PC-3 (cell line): ENCODE measurements at regions not wholly inside any gene's neighbourhood (a gene's known extent, or its start where the extent isn't known, plus 50 kb on each side); places are given as distances from the start of the nearest gene placed in this dataset.

Experiments used
- ATAC-seq: fragments of 200-7000 bp; cut with Tn5 transposase; 2 replicates; pipeline ENCODE4 v1.9.1; 2020; ENCODE audit warnings: mild to moderate bottlenecking, moderate library complexity
- BruUV-seq: library from RNA; stranded (reverse); fragments of 400-500 nt; replicated peaks from 2 replicates; lab custom pipeline; 2021; lab: Mats Ljungman, UMichigan
- CTCF ChIA-PET: fragments of 300-600 bp; sonication (Branson Sonifier 250); formaldehyde crosslinking; loops from one replicate; lab custom pipeline; 2022; ENCODE audit warnings: antibody characterized with exemption; lab: Charles Lee
- POLR2A ChIA-PET: fragments of 300-600 bp; sonication (Branson Sonifier 250); formaldehyde crosslinking; loops from one replicate; lab custom pipeline; 2022; ENCODE audit warnings: antibody characterized with exemption; ENCODE audit not compliant: unreplicated experiment; lab: Charles Lee
- DNase-seq: peaks from one replicate; pipeline ENCODE4 v3.0.0-alpha.2; 2015
- H2AFZ ChIP-seq: fragments of 300-600 bp; sonication (generic); 2 replicates; pipeline ENCODE4 v1.6.0; 2016; ENCODE audit warnings: antibody characterized with exemption, low read length
- H3F3A ChIP-seq: fragments of 300-600 bp; sonication (generic); one replicate; pipeline ENCODE4 v1.6.0; 2017; ENCODE audit warnings: antibody characterized with exemption, low read length, control low read depth, mild to moderate bottlenecking; ENCODE audit not compliant: unreplicated experiment
- H3K27ac ChIP-seq: fragments of 300-600 bp; sonication (generic); 2 replicates; pipeline ENCODE4 v1.5.1; 2016; ENCODE audit warnings: mild to moderate bottlenecking, low read length
- H3K27me3 ChIP-seq: fragments of 300-600 bp; sonication (generic); 2 replicates; pipeline ENCODE4 v1.6.1; 2016; ENCODE audit warnings: low read length, mixed read lengths
- H3K36me3 ChIP-seq: fragments of 300-600 bp; sonication (generic); 2 replicates; pipeline ENCODE4 v1.6.1; 2016; ENCODE audit warnings: low read depth, mixed run types, low read length, mixed read lengths
- H3K4me1 ChIP-seq: fragments of 300-600 bp; sonication (generic); 2 replicates; pipeline ENCODE4 v1.5.1; 2016; ENCODE audit warnings: low read length; ENCODE audit not compliant: insufficient read depth
- H3K4me2 ChIP-seq: fragments of 300-600 bp; sonication (generic); 2 replicates; pipeline ENCODE4 v1.6.0; 2016; ENCODE audit warnings: low read length
- H3K4me3 ChIP-seq: fragments of 300-600 bp; sonication (generic); 2 replicates; pipeline ENCODE4 v1.5.1; 2016; ENCODE audit warnings: mild to moderate bottlenecking, low read length, mixed read lengths
- H3K79me2 ChIP-seq: fragments of 300-600 bp; sonication (generic); 2 replicates; pipeline ENCODE4 v1.6.1; 2017; ENCODE audit warnings: low read length, mixed read lengths
- H3K9ac ChIP-seq: fragments of 300-600 bp; sonication (generic); 2 replicates; pipeline ENCODE4 v1.6.0; 2016; ENCODE audit warnings: mild to moderate bottlenecking, low read length
- H3K9me2 ChIP-seq: fragments of 300-600 bp; sonication (generic); replicated peaks from 2 replicates; pipeline ENCODE4 v1.6.1; 2016; ENCODE audit warnings: mixed run types, low read length, mixed read lengths
- H3K9me3 ChIP-seq: fragments of 300-600 bp; sonication (generic); 2 replicates; pipeline ENCODE4 v1.6.1; 2016; ENCODE audit warnings: low read length, mixed read lengths
- H4K20me1 ChIP-seq: fragments of 300-600 bp; sonication (generic); 2 replicates; pipeline ENCODE4 v1.6.1; 2016; ENCODE audit warnings: low read length, mixed read lengths
- EZH2 ChIP-seq: fragments of 300-600 bp; sonication (generic); IDR thresholded peaks from one replicate; pipeline ENCODE4 v1.6.1; 2017; ENCODE audit warnings: antibody characterized with exemption, mild to moderate bottlenecking, low read length; ENCODE audit not compliant: unreplicated experiment
- EZH2phosphoT487 ChIP-seq: fragments of 300-600 bp; sonication (generic); IDR thresholded peaks from 2 replicates; pipeline ENCODE4 v1.6.1; 2018; ENCODE audit warnings: mild to moderate bottlenecking, antibody characterized with exemption, low read length, borderline replicate concordance
- intact Hi-C: fragments of 100-400 bp; cut with micrococcal nuclease; formaldehyde crosslinking; loops from 2 replicates; pipeline ENCODE4 v1.9.0; 2023
- TF ChIP-seq, protein P1 (sequence below): fragments of 300-600 bp; sonication (generic); conservative IDR thresholded peaks from 2 replicates; pipeline ENCODE4 v1.5.1; 2017; ENCODE audit warnings: antibody characterized with exemption, low read depth, mild to moderate bottlenecking, low read length

DNA sequence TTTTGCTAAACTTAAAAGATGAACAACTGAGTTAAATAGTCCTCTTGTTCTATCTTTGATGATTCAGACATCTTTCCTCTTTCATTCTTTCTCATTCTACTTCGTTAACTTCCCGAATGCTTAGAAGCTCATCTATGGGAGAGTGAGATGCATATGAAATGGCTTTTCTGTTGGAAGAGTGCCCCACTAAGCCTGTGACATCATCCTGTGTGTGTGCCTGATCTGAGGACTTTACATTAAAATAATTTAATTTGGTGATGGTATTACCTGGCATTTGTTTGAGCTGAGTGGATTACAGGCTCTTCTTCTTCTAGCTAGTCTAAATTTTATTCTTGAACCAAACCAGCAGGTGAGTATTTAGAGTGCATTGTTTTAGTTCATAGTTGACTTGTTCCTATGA lies 626.5 kb downstream of the QKI start:
- no peaks in the 10 kb centered on the region for H3K4me1 ChIP-seq
- no peaks in the 10 kb centered on the region for H3F3A ChIP-seq
- H2AFZ ChIP-seq, result no peak overlapping the region
- ChIA-PET POLR2A (no interaction called here), CTCF (no interaction called here)
- H3K27me3 ChIP-seq, result no peaks in the 10 kb centered on the region
- no peak overlapping the region for H3K4me2 ChIP-seq
- no peak overlapping the region for H3K9ac ChIP-seq
- no peak overlapping the region for H3K4me3 ChIP-seq
- ATAC-seq (no peak), DNase-seq (no peak)
- no peaks in the 10 kb centered on the region for H3K79me2 ChIP-seq
- BruUV-seq, result no TSS peak
- H3K27ac ChIP-seq, result no peak overlapping the region
- TF ChIP-seq EZH2phosphoT487 (no peak), EZH2 (no peak)
- TF ChIP-seq, protein P1, sequence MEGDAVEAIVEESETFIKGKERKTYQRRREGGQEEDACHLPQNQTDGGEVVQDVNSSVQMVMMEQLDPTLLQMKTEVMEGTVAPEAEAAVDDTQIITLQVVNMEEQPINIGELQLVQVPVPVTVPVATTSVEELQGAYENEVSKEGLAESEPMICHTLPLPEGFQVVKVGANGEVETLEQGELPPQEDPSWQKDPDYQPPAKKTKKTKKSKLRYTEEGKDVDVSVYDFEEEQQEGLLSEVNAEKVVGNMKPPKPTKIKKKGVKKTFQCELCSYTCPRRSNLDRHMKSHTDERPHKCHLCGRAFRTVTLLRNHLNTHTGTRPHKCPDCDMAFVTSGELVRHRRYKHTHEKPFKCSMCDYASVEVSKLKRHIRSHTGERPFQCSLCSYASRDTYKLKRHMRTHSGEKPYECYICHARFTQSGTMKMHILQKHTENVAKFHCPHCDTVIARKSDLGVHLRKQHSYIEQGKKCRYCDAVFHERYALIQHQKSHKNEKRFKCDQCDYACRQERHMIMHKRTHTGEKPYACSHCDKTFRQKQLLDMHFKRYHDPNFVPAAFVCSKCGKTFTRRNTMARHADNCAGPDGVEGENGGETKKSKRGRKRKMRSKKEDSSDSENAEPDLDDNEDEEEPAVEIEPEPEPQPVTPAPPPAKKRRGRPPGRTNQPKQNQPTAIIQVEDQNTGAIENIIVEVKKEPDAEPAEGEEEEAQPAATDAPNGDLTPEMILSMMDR, result no peak
- intact Hi-C loops, result no loop called here
- no peaks in the 10 kb centered on the region for H3K9me2 ChIP-seq
- H4K20me1 ChIP-seq, result no peaks in the 10 kb centered on the region
- no peaks in the 10 kb centered on the region for H3K9me3 ChIP-seq
- H3K36me3 ChIP-seq, result no peaks in the 10 kb centered on the region

DNA sequence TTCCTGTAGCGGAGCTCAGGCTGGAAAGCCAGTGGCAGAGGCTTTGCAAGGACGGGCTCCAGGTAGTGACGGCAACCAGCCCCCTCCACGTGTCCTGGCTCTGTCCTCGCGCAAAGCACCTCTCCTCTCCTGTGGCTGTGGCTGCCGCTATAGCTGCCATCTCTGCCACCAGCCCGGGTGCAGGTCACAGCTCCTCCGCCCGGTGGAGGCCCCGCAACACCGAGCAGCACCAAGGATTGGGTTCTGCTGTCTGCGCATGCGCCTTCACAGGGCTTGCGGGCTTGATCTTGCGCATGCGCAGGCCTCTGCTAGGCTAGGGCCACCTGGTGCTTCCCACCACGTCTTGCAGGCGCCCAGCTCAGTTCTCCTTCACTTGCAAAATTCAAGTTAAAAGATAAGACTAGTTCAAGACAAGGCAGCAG lies 625.4 kb downstream of the QKI start:
- no peak for ATAC-seq
- POLR2A ChIA-PET, result no interaction called here
- no peaks in the 10 kb centered on the region for H3K79me2 ChIP-seq
- H3K4me1 ChIP-seq, result no peaks in the 10 kb centered on the region
- intact Hi-C loops, result no loop called here
- H3F3A ChIP-seq, result no peaks in the 10 kb centered on the region
- no peak overlapping the region for H3K27ac ChIP-seq
- BruUV-seq, result no TSS peak
- no peak overlapping the region for H3K4me3 ChIP-seq
- TF ChIP-seq EZH2 (no peak), EZH2phosphoT487 (no peak)
- TF ChIP-seq, protein P1, result no peak
- CTCF ChIA-PET, result no interaction called here
- no peaks in the 10 kb centered on the region for H3K36me3 ChIP-seq
- H2AFZ ChIP-seq, result no peak overlapping the region
- H3K9me3 ChIP-seq, result no peaks in the 10 kb centered on the region
- no peak overlapping the region for H3K4me2 ChIP-seq
- H3K9ac ChIP-seq, result no peak overlapping the region
- no peaks in the 10 kb centered on the region for H3K9me2 ChIP-seq
- H3K27me3 ChIP-seq, result no peaks in the 10 kb centered on the region
- no peaks in the 10 kb centered on the region for H4K20me1 ChIP-seq
- no peak for DNase-seq

DNA sequence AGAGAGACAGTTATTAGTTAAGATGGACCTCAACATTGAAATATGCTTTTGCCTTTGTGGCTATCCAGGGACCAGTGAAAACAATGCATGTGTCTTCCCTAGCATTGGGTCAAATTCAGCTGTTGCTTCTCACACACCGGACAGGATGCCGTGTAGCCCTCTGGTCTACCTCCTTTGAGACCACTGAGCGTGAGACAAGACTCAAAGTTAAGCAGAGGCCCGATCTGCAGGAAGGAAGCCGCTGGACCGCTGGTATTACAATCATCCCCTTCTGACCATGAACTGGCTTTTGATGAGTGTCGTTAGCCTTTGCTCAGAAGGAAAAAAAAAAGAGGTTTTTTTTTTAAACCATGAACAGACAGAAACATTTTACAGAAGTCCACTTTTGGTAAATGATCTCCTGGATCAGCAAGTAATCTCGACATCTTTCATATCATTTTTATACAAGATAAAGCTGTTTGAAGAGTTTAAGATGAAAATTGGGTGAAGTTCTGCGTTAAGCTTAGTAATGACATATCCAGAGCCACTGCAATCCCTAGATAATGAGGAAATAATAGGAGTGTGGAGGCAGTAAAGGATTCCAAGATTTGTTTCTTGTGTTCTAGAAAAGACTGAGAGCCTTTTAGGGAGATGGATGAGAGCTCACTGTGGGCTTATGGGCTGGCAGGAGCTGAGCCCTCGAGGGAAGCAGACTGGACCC lies 622.8 kb downstream of the QKI start:
- Histone ChIP-seq H3F3A (no peaks in the 10 kb centered on the region), H3K9me2 (no peaks in the 10 kb centered on the region), H3K4me3 (no peak overlapping the region), H3K9ac (no peak overlapping the region), H2AFZ (no peak overlapping the region), H3K4me2 (no peak overlapping the region), H3K79me2 (no peaks in the 10 kb centered on the region), H3K4me1 (no peaks in the 10 kb centered on the region), H4K20me1 (no peaks in the 10 kb centered on the region), H3K27me3 (no peaks in the 10 kb centered on the region), H3K27ac (no peak overlapping the region), H3K36me3 (no peaks in the 10 kb centered on the region), H3K9me3 (no peaks in the 10 kb centered on the region)
- DNase-seq, result no peak
- TF ChIP-seq EZH2, result no peak
- TF ChIP-seq, protein P1, result no peak
- intact Hi-C loops, result no loop called here
- POLR2A ChIA-PET, result no interaction called here
- no TSS peak for BruUV-seq
- CTCF ChIA-PET, result no interaction called here
- no peak for ATAC-seq
